ENCODE measurements at regions not wholly inside any gene's neighbourhood (a gene's known extent, or its start where the extent isn't known, plus 50 kb on each side); places are given as distances from the start of the nearest gene placed in this dataset.
A peak's percentile ranks its signal among the peaks of the same experiment; 100 is the strongest.
"Not testable (repeated sequence)": the region's sequence is repeated elsewhere in the genome, so short reads cannot be mapped to it uniquely, and the experiment has no call there.

DNA sequence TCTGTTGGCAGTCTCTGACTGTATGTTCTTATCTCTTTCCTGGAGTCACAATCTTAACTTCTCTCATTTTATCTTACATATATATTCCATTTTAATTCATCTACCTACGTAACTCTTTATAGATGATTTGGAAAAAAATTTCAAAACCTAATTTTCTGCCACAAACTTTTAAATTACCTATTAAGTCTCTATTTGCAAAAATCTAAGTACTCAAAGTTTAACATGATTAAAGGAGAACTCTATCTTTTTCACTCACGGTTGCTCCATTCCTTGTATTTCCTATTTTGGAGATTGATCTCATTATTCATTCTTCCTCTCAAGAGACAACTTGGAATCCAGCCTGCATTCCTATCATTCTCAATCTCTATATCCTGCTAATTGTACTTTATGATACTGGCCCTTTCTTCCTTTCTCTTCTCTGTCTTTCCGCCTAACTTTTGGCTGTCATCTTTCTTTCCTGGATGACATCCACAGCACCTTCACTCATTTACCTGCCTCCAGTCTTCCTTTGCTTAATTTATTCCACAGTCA is 1071.1 kb upstream of the CITED2 start:
- no peaks in the 10 kb centered on the region for H3K27me3 Mint-ChIP-seq (ENCODE audit: insufficient read depth, low read depth)
- Histone ChIP-seq H3F3A (ENCODE audit: low read depth) (no peaks in the 10 kb centered on the region), H3K36me3 (no peaks in the 10 kb centered on the region), H3K4me2 (no peak overlapping the region), H3K27ac (no peak overlapping the region), H3K9me3 (ENCODE audit: low read depth) (no peaks in the 10 kb centered on the region), H3K27me3 (no peaks in the 10 kb centered on the region), H3K79me2 (ENCODE audit: low read depth) (no peaks in the 10 kb centered on the region), H2AFZ (replicated peaks) (no peak overlapping the region), H3K4me1 (peaks cover 10% of the 10 kb centered on the region), H3K9ac (no peak overlapping the region), H4K20me1 (ENCODE audit: low read depth) (no peaks in the 10 kb centered on the region), H3K4me3 (no peak overlapping the region)
- no peak overlapping the region for H3K27ac Mint-ChIP-seq
- no peaks in the 10 kb centered on the region for H3K36me3 Mint-ChIP-seq
- H3K4me1 Mint-ChIP-seq, result peaks cover 14% of the 10 kb centered on the region
- DNase-seq (ENCODE audit: low spot score), result no peak
- H3K9me3 Mint-ChIP-seq, result no peaks in the 10 kb centered on the region
- TF ChIP-seq EZH2phosphoT487 (IDR thresholded peaks at IDR 0.05), result no peak
- TF ChIP-seq, protein P1, sequence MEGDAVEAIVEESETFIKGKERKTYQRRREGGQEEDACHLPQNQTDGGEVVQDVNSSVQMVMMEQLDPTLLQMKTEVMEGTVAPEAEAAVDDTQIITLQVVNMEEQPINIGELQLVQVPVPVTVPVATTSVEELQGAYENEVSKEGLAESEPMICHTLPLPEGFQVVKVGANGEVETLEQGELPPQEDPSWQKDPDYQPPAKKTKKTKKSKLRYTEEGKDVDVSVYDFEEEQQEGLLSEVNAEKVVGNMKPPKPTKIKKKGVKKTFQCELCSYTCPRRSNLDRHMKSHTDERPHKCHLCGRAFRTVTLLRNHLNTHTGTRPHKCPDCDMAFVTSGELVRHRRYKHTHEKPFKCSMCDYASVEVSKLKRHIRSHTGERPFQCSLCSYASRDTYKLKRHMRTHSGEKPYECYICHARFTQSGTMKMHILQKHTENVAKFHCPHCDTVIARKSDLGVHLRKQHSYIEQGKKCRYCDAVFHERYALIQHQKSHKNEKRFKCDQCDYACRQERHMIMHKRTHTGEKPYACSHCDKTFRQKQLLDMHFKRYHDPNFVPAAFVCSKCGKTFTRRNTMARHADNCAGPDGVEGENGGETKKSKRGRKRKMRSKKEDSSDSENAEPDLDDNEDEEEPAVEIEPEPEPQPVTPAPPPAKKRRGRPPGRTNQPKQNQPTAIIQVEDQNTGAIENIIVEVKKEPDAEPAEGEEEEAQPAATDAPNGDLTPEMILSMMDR (IDR thresholded peaks at IDR 0.05), result no peak
- no peak for TF ChIP-seq EZH2 (IDR thresholded peaks at IDR 0.05)
- H3K4me3 Mint-ChIP-seq, result no peak overlapping the region

DNA sequence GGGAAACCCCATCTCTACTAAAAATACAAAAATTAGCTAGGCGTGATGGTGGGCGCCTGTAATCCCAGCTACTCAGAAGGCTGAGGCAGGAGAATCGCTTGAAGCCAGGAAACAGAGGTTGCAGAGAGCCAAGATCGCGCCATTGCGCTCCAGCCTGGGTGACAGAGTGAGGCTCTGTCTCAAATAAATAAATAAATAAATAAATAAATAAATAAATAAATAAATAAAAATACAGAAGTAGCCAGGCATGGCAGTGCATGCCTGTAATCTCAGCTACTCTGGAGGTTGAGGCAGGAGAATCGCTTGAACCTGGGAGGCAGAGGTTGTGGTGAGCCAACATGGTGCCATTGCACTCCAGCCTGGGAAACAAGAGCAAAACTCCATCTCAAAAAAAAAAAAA is 1068.7 kb upstream of the CITED2 start:
- not testable (repeated sequence) for H3F3A ChIP-seq (ENCODE audit: low read depth); DNase-seq (ENCODE audit: low spot score); H3K9me3 Mint-ChIP-seq; H3K4me3 ChIP-seq; H3K27ac Mint-ChIP-seq; H3K27me3 ChIP-seq; H3K27ac ChIP-seq; H3K9me3 ChIP-seq (ENCODE audit: low read depth); H2AFZ ChIP-seq (replicated peaks); H3K9ac ChIP-seq; H3K79me2 ChIP-seq (ENCODE audit: low read depth); H3K4me2 ChIP-seq; H3K36me3 ChIP-seq; H3K27me3 Mint-ChIP-seq (ENCODE audit: insufficient read depth, low read depth); H3K4me3 Mint-ChIP-seq; H3K36me3 Mint-ChIP-seq; H4K20me1 ChIP-seq (ENCODE audit: low read depth)
- H3K4me1 ChIP-seq, result peaks cover 20% of the 10 kb centered on the region
- H3K4me1 Mint-ChIP-seq, result peaks cover 29% of the 10 kb centered on the region

- Mint-ChIP-seq H3K27me3 (ENCODE audit: insufficient read depth, low read depth) (no peaks in the 10 kb centered on the region), H3K4me3 (peak overlapping the region; percentile 11), H3K9me3 (peaks cover 5% of the 10 kb centered on the region), H3K36me3 (peaks cover 4% of the 10 kb centered on the region), H3K27ac (peak overlapping the region; percentile 80), H3K4me1 (peaks cover 42% of the 10 kb centered on the region)
- Histone ChIP-seq H3K9ac (no peak overlapping the region), H3K79me2 (ENCODE audit: low read depth) (no peaks in the 10 kb centered on the region), H3K4me3 (no peak overlapping the region), H3F3A (ENCODE audit: low read depth) (peaks cover 11% of the 10 kb centered on the region), H4K20me1 (ENCODE audit: low read depth) (no peaks in the 10 kb centered on the region), H3K9me3 (ENCODE audit: low read depth) (no peaks in the 10 kb centered on the region), H3K27me3 (no peaks in the 10 kb centered on the region), H2AFZ (replicated peaks) (no peak overlapping the region), H3K4me1 (peaks cover 26% of the 10 kb centered on the region), H3K36me3 (peaks cover 3% of the 10 kb centered on the region), H3K27ac (no peak overlapping the region), H3K4me2 (peak overlapping the region; percentile 5)
- peak; percentile 74 for DNase-seq (ENCODE audit: low spot score)
- TF ChIP-seq EZH2 (IDR thresholded peaks at IDR 0.05) (no peak), EZH2phosphoT487 (IDR thresholded peaks at IDR 0.05) (no peak)
- TF ChIP-seq, protein P1 (IDR thresholded peaks at IDR 0.05), result peak; percentile 69
Observed at GRCh38 chr6:140441256-140441655, 1066.8 kb upstream of the CITED2 start.

- Histone ChIP-seq H3K79me2 (ENCODE audit: low read depth) (no peaks in the 10 kb centered on the region), H3K4me2 (peak overlapping the region; percentile 5), H4K20me1 (ENCODE audit: low read depth) (no peaks in the 10 kb centered on the region), H3K27me3 (no peaks in the 10 kb centered on the region), H2AFZ (replicated peaks) (no peak overlapping the region), H3K4me3 (no peak overlapping the region), H3K9me3 (ENCODE audit: low read depth) (no peaks in the 10 kb centered on the region), H3K36me3 (peaks cover 3% of the 10 kb centered on the region), H3K27ac (no peak overlapping the region), H3F3A (ENCODE audit: low read depth) (peaks cover 16% of the 10 kb centered on the region), H3K4me1 (peaks cover 31% of the 10 kb centered on the region), H3K9ac (no peak overlapping the region)
- Mint-ChIP-seq H3K27ac (peak overlapping the region; percentile 80), H3K4me1 (peaks cover 46% of the 10 kb centered on the region), H3K4me3 (peak overlapping the region; percentile 67), H3K9me3 (peaks cover 14% of the 10 kb centered on the region), H3K27me3 (ENCODE audit: insufficient read depth, low read depth) (no peaks in the 10 kb centered on the region), H3K36me3 (peaks cover 4% of the 10 kb centered on the region)
- no peak for TF ChIP-seq EZH2phosphoT487 (IDR thresholded peaks at IDR 0.05)
- TF ChIP-seq, protein P1 (IDR thresholded peaks at IDR 0.05), result no peak
- TF ChIP-seq EZH2 (IDR thresholded peaks at IDR 0.05), result no peak
- no peak for DNase-seq (ENCODE audit: low spot score)
Observed at GRCh38 chr6:140440223-140440835, 1065.9 kb upstream of the CITED2 start.
